ENCODE measurements at regions not wholly inside any gene's neighbourhood (a gene's known extent, or its start where the extent isn't known, plus 50 kb on each side); places are given as distances from the start of the nearest gene placed in this dataset.

DNA sequence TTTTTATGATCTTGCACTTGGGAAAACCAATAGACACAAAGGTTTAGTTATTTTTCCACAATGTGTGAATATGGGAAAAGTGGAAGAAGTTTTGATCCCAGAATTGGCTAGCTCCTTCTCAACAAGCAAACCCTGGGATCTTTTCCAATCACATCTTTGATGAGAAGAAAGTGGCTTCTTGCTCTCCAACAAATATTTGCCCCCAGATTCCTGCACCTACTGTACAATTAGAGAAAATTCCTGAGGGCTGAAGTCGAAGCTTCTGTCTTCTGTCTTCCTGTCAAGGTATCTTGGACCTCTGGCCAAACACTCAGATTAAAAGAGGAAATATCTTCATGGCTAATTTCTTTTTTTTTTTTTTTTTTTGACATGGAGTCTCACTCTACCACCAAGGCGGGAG is 113.1 kb upstream of the SLC45A1 start:
- TF ChIP-seq, protein P1, sequence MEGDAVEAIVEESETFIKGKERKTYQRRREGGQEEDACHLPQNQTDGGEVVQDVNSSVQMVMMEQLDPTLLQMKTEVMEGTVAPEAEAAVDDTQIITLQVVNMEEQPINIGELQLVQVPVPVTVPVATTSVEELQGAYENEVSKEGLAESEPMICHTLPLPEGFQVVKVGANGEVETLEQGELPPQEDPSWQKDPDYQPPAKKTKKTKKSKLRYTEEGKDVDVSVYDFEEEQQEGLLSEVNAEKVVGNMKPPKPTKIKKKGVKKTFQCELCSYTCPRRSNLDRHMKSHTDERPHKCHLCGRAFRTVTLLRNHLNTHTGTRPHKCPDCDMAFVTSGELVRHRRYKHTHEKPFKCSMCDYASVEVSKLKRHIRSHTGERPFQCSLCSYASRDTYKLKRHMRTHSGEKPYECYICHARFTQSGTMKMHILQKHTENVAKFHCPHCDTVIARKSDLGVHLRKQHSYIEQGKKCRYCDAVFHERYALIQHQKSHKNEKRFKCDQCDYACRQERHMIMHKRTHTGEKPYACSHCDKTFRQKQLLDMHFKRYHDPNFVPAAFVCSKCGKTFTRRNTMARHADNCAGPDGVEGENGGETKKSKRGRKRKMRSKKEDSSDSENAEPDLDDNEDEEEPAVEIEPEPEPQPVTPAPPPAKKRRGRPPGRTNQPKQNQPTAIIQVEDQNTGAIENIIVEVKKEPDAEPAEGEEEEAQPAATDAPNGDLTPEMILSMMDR (conservative IDR thresholded peaks at IDR 0.05; ENCODE audit: low read depth, low read length), result no peak
- no peak for TF ChIP-seq EZH2phosphoT487 (IDR thresholded peaks at IDR 0.05; ENCODE audit: borderline replicate concordance, low read length)
